ENCODE measurements at regions not wholly inside any gene's neighbourhood (a gene's known extent, or its start where the extent isn't known, plus 50 kb on each side); places are given as distances from the start of the nearest gene placed in this dataset.

GRCh38 chr9:20082831-20083230 is 294.0 kb upstream of the SLC24A2 start:
- POLR2A ChIA-PET, result no interaction called here
- CTCF ChIA-PET, result no interaction called here
- whole genome bisulfite sequencing (ENCODE audit: insufficient coverage), result no CpG with 5 or more reads among the region's 1 CpG
- H3K4me1 Mint-ChIP-seq, result peaks cover 6% of the 10 kb centered on the region
- DNase-seq (no peak), ATAC-seq (ENCODE audit: low read depth) (no peak)
- Histone ChIP-seq H3K4me2 (replicated peaks; ENCODE audit: low read depth, low read length, poor library complexity, severe bottlenecking) (no peak overlapping the region), H2AFZ (ENCODE audit: insufficient read depth, low read depth, low read length, poor library complexity, severe bottlenecking) (no peak overlapping the region), H3K36me3 (replicated peaks in 1 of 2; ENCODE audit: control extremely low read depth in 1 of 2, control insufficient read depth in 1 of 2, extremely low read depth in 1 of 2, insufficient read depth in 2 of 2, low read length in 1 of 2) (no peaks in the 10 kb centered on the region), H4K20me1 (ENCODE audit: control insufficient read depth, insufficient read depth, low read length, poor library complexity, severe bottlenecking) (no peaks in the 10 kb centered on the region), H3K79me2 (ENCODE audit: control insufficient read depth, insufficient read depth, low read length) (no peaks in the 10 kb centered on the region), H3K9me3 (ENCODE audit: control extremely low read depth in 1 of 3, control insufficient read depth in 2 of 3, insufficient read depth in 1 of 3, low read length in 2 of 3) (no peaks in the 10 kb centered on the region), H3K27ac (ENCODE audit: low read length in 2 of 2) (no peak overlapping the region), H3K9ac (ENCODE audit: low read length) (no peak overlapping the region), H3K27me3 (replicated peaks in 1 of 4; ENCODE audit: control extremely low read depth in 1 of 4, control insufficient read depth in 3 of 4, insufficient read depth in 4 of 4, low read length in 3 of 4) (no peaks in the 10 kb centered on the region), H3K4me3 (ENCODE audit: control extremely low read depth in 1 of 5, extremely low read depth in 1 of 5, insufficient read depth in 1 of 5, low read depth in 2 of 5, low read length in 4 of 5) (no peak overlapping the region), H3K4me1 (ENCODE audit: control insufficient read depth in 2 of 2, insufficient read depth in 2 of 2, low read length in 2 of 2) (peaks cover 4 to 7% of the 10 kb centered on the region in 2 donors)
- TF ChIP-seq CTCF (IDR thresholded peaks at IDR 0.05) (no peak), EZH2 (IDR thresholded peaks at IDR 0.05; ENCODE audit: borderline replicate concordance, insufficient read depth, low read depth, low read length, poor library complexity, severe bottlenecking) (no peak)
- intact Hi-C loops (cut with micrococcal nuclease), result no loop called here
- H3K27me3 Mint-ChIP-seq, result peaks cover 4% of the 10 kb centered on the region
- H3K4me3 Mint-ChIP-seq, result no peak overlapping the region
- H3K9me3 Mint-ChIP-seq (ENCODE audit: insufficient read depth), result no peaks in the 10 kb centered on the region
- no peak overlapping the region for H3K27ac Mint-ChIP-seq

- no peak overlapping the region for H2AFZ ChIP-seq (ENCODE audit: insufficient read depth, low read depth, low read length, poor library complexity, severe bottlenecking)
- DNase-seq (no peak), ATAC-seq (ENCODE audit: low read depth) (no peak)
- no peaks in the 10 kb centered on the region for H3K36me3 ChIP-seq (replicated peaks in 1 of 2; ENCODE audit: control extremely low read depth in 1 of 2, control insufficient read depth in 1 of 2, extremely low read depth in 1 of 2, insufficient read depth in 2 of 2, low read length in 1 of 2)
- H3K27me3 ChIP-seq (replicated peaks in 1 of 4; ENCODE audit: control extremely low read depth in 1 of 4, control insufficient read depth in 3 of 4, insufficient read depth in 4 of 4, low read length in 3 of 4), result no peaks in the 10 kb centered on the region
- CTCF ChIA-PET, result no interaction called here
- H3K27ac ChIP-seq (ENCODE audit: low read length in 2 of 2), result no peak overlapping the region
- no peak overlapping the region for H3K9ac ChIP-seq (ENCODE audit: low read length)
- Mint-ChIP-seq H3K27me3 (no peaks in the 10 kb centered on the region), H3K4me3 (no peak overlapping the region), H3K4me1 (peaks cover 6% of the 10 kb centered on the region), H3K9me3 (ENCODE audit: insufficient read depth) (no peaks in the 10 kb centered on the region), H3K27ac (no peak overlapping the region)
- peaks cover 4 to 7% of the 10 kb centered on the region in 2 donors for H3K4me1 ChIP-seq (ENCODE audit: control insufficient read depth in 2 of 2, insufficient read depth in 2 of 2, low read length in 2 of 2)
- no peaks in the 10 kb centered on the region for H4K20me1 ChIP-seq (ENCODE audit: control insufficient read depth, insufficient read depth, low read length, poor library complexity, severe bottlenecking)
- TF ChIP-seq EZH2 (IDR thresholded peaks at IDR 0.05; ENCODE audit: borderline replicate concordance, insufficient read depth, low read depth, low read length, poor library complexity, severe bottlenecking) (no peak), CTCF (IDR thresholded peaks at IDR 0.05) (no peak)
- intact Hi-C loops (cut with micrococcal nuclease), result no loop called here
- no peak overlapping the region for H3K4me3 ChIP-seq (ENCODE audit: control extremely low read depth in 1 of 5, extremely low read depth in 1 of 5, insufficient read depth in 1 of 5, low read depth in 2 of 5, low read length in 4 of 5)
- no peaks in the 10 kb centered on the region for H3K9me3 ChIP-seq (ENCODE audit: control extremely low read depth in 1 of 3, control insufficient read depth in 2 of 3, insufficient read depth in 1 of 3, low read length in 2 of 3)
- no peaks in the 10 kb centered on the region for H3K79me2 ChIP-seq (ENCODE audit: control insufficient read depth, insufficient read depth, low read length)
- POLR2A ChIA-PET, result no interaction called here
- no CpG with 5 or more reads among the region's 3 CpGs for WGBS (ENCODE audit: insufficient coverage)
- H3K4me2 ChIP-seq (replicated peaks; ENCODE audit: low read depth, low read length, poor library complexity, severe bottlenecking), result no peak overlapping the region
These were observed 293.6 kb upstream of the SLC24A2 start for GRCh38 chr9:20082406-20082805.

All from B cell (primary cell).